PC-9 (cell line): ENCODE measurements at regions not wholly inside any gene's neighbourhood (a gene's known extent, or its start where the extent isn't known, plus 50 kb on each side); places are given as distances from the start of the nearest gene placed in this dataset.

Experiments used
- BruUV-seq: library from RNA; stranded (reverse); fragments of 400-500 nt; replicated peaks from 2 replicates; lab custom pipeline; 2021; lab: Mats Ljungman, UMichigan
- CTCF ChIA-PET: fragments of 300-600 bp; sonication (Branson Sonifier 250); formaldehyde crosslinking; loops from one replicate; lab custom pipeline; 2022; ENCODE audit warnings: antibody characterized with exemption; lab: Charles Lee
- POLR2A ChIA-PET: fragments of 300-600 bp; sonication (Branson Sonifier 250); formaldehyde crosslinking; loops from one replicate; lab custom pipeline; 2022; ENCODE audit warnings: antibody characterized with exemption; ENCODE audit not compliant: unreplicated experiment; lab: Charles Lee
- DNase-seq, 2 experiments: peaks; one replicate each; pipeline versions ENCODE4 v3.0.0 to v3.0.0-alpha.2; 2015 to 2022; ENCODE audit warnings: mixed read lengths in 1 of 2
- H2AFZ ChIP-seq: fragments of 200-600 bp; sonication (generic); 2 replicates; pipeline ENCODE4 v1.8.1; 2017; ENCODE audit warnings: antibody characterized with exemption
- H3F3A ChIP-seq: fragments of 200-600 bp; sonication (generic); 2 replicates; pipeline ENCODE4 v1.8.1; 2017; ENCODE audit warnings: antibody characterized with exemption, mild to moderate bottlenecking, low read depth; ENCODE audit not compliant: insufficient read depth
- H3K27ac ChIP-seq: fragments of 200-600 bp; sonication (generic); 2 replicates; pipeline ENCODE4 v1.6.1; 2016; ENCODE audit warnings: mixed run types
- H3K27me3 ChIP-seq: fragments of 200-600 bp; sonication (generic); 2 replicates; pipeline ENCODE4 v1.6.1; 2016; ENCODE audit warnings: low read depth, mixed run types; ENCODE audit not compliant: insufficient read depth
- H3K36me3 ChIP-seq: fragments of 200-600 bp; sonication (generic); 2 replicates; pipeline ENCODE4 v1.6.1; 2016; ENCODE audit warnings: low read depth, mixed run types
- H3K4me1 ChIP-seq: fragments of 200-600 bp; sonication (generic); replicated peaks from 2 replicates; pipeline ENCODE4 v1.6.1; 2016; ENCODE audit warnings: mixed run types; ENCODE audit not compliant: insufficient read depth
- H3K4me2 ChIP-seq: fragments of 200-600 bp; sonication (generic); 2 replicates; pipeline ENCODE4 v1.6.1; 2017; ENCODE audit warnings: mixed run types
- H3K4me3 ChIP-seq: fragments of 200-600 bp; sonication (generic); 2 replicates; pipeline ENCODE4 v1.6.1; 2016; ENCODE audit warnings: mixed run types
- H3K79me2 ChIP-seq: fragments of 200-600 bp; sonication (generic); 2 replicates; pipeline ENCODE4 v1.6.1; 2017; ENCODE audit warnings: low read depth, mixed run types
- H3K9me2 ChIP-seq: fragments of 200-600 bp; sonication (generic); 2 replicates; pipeline ENCODE4 v1.8.1; 2017; ENCODE audit warnings: mild to moderate bottlenecking; ENCODE audit not compliant: insufficient read depth
- H3K9me3 ChIP-seq: fragments of 200-600 bp; sonication (generic); 2 replicates; pipeline ENCODE4 v1.8.1; 2016; ENCODE audit warnings: low read depth; ENCODE audit not compliant: insufficient read depth
- H4K20me1 ChIP-seq: fragments of 200-600 bp; sonication (generic); 2 replicates; pipeline ENCODE4 v1.8.1; 2017; ENCODE audit not compliant: insufficient read depth
- EZH2 ChIP-seq: fragments of 200-600 bp; sonication (generic); IDR thresholded peaks from 2 replicates; pipeline ENCODE4 v1.8.0; 2017; ENCODE audit warnings: antibody characterized with exemption, low read depth
- intact Hi-C: fragments of 100-400 bp; cut with micrococcal nuclease; formaldehyde crosslinking; loops from one replicate; pipeline ENCODE4 v1.10.0; 2022; ENCODE audit not compliant: unreplicated experiment
- TF ChIP-seq, protein P1 (sequence below): fragments of 200-600 bp; sonication (generic); conservative IDR thresholded peaks from 2 replicates; pipeline ENCODE4 v1.6.1; 2017; ENCODE audit warnings: mixed run types, antibody characterized with exemption, mild to moderate bottlenecking, moderate library complexity

DNA sequence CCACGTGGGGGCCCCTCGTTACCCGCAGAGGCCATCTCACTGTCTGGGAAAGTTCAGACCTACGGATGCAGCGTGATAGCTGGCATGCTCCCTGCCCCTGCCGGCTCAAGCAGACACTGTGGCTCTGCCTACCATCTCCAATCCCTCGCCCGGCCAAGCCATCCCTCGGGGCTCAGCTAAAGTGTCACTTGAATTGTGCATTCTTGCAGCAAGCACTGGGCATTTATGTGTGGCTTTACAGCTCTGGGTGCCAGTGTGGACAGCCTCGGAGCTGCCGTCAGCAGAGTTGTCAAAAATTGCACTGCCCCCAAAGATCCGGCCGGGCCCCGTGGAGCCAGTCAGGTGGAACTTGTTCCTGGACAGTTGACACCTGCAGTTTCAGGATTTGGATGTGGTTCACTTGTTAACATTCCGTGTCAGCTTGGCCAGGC lies 75.0 kb upstream of the FGF3 start:
- Histone ChIP-seq H4K20me1 (no peaks in the 10 kb centered on the region), H3K27ac (peak overlapping the region; percentile 85), H2AFZ (no peak overlapping the region), H3K4me1 (peaks cover 71% of the 10 kb centered on the region), H3F3A (peaks cover 71% of the 10 kb centered on the region), H3K36me3 (peaks cover 10% of the 10 kb centered on the region; the same call in 1 of the 2 replicates), H3K9me2 (no peaks in the 10 kb centered on the region), H3K9me3 (peaks cover 17% of the 10 kb centered on the region), H3K4me3 (no peak overlapping the region), H3K4me2 (peak overlapping the region; percentile 63), H3K27me3 (no peaks in the 10 kb centered on the region), H3K79me2 (no peaks in the 10 kb centered on the region)
- no TSS peak for BruUV-seq
- intact Hi-C loops, result no loop called here
- TF ChIP-seq EZH2, result no peak
- TF ChIP-seq, protein P1, sequence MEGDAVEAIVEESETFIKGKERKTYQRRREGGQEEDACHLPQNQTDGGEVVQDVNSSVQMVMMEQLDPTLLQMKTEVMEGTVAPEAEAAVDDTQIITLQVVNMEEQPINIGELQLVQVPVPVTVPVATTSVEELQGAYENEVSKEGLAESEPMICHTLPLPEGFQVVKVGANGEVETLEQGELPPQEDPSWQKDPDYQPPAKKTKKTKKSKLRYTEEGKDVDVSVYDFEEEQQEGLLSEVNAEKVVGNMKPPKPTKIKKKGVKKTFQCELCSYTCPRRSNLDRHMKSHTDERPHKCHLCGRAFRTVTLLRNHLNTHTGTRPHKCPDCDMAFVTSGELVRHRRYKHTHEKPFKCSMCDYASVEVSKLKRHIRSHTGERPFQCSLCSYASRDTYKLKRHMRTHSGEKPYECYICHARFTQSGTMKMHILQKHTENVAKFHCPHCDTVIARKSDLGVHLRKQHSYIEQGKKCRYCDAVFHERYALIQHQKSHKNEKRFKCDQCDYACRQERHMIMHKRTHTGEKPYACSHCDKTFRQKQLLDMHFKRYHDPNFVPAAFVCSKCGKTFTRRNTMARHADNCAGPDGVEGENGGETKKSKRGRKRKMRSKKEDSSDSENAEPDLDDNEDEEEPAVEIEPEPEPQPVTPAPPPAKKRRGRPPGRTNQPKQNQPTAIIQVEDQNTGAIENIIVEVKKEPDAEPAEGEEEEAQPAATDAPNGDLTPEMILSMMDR, result no peak
- CTCF ChIA-PET, result no interaction called here
- DNase-seq, result no peak
- POLR2A ChIA-PET, result no interaction called here

GRCh38 chr11:69894648-69895047 lies 75.4 kb upstream of the FGF3 start:
- peak overlapping the region; percentile 85 for H3K27ac ChIP-seq
- no peaks in the 10 kb centered on the region for H4K20me1 ChIP-seq
- H3K9me3 ChIP-seq, result peaks cover 17% of the 10 kb centered on the region
- no peaks in the 10 kb centered on the region for H3K79me2 ChIP-seq
- H3K36me3 ChIP-seq, result peaks cover 10% of the 10 kb centered on the region; the same call in 1 of the 2 replicates
- H2AFZ ChIP-seq, result no peak overlapping the region
- TF ChIP-seq, protein P1, result 0 out of 2 replicates have a peak, but pooled peaks have one; percentile 22
- no peak for TF ChIP-seq EZH2
- peaks cover 74% of the 10 kb centered on the region for H3F3A ChIP-seq
- no TSS peak for BruUV-seq
- no peak overlapping the region for H3K4me3 ChIP-seq
- peaks cover 75% of the 10 kb centered on the region for H3K4me1 ChIP-seq
- CTCF ChIA-PET, result no interaction called here
- POLR2A ChIA-PET, result no interaction called here
- no peaks in the 10 kb centered on the region for H3K9me2 ChIP-seq
- DNase-seq, result peak; percentile 51 to 96
- no peaks in the 10 kb centered on the region for H3K27me3 ChIP-seq
- H3K4me2 ChIP-seq, result peak overlapping the region; percentile 63
- intact Hi-C loops, result no loop called here

DNA sequence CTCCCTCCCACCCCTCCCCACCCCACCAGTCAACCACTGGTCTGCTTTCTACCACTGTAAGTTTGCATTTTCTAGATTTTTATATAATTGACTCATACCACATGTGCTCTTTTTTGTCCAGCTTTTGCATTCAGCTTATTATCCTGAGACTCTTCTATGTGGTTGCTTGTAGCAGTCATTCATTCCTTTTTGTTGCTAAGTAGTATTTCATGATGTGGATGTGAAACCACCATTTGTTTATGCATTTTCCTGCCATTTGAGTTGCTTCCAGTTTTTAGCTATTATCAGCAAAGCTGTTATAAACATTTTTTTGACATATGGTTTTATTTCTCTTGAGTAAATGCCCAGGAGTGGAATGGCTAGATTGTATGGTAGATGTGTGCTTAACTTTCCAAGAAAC lies 77.0 kb upstream of the FGF3 start:
- no peak overlapping the region for H3K4me3 ChIP-seq
- H3K27me3 ChIP-seq, result no peaks in the 10 kb centered on the region
- no peak overlapping the region for H2AFZ ChIP-seq
- H3F3A ChIP-seq, result peaks cover 82% of the 10 kb centered on the region
- intact Hi-C loops, result no loop called here
- DNase-seq, result peak in 1 of 2 experiments; percentile 16
- no peaks in the 10 kb centered on the region for H3K79me2 ChIP-seq
- H3K9me2 ChIP-seq, result no peaks in the 10 kb centered on the region
- no TSS peak for BruUV-seq
- ChIA-PET POLR2A (no interaction called here), CTCF (no interaction called here)
- peaks cover 17% of the 10 kb centered on the region for H3K9me3 ChIP-seq
- H3K4me2 ChIP-seq, result no peak overlapping the region
- no peak overlapping the region for H3K27ac ChIP-seq
- TF ChIP-seq, protein P1, result no peak
- TF ChIP-seq EZH2, result no peak
- H3K4me1 ChIP-seq, result peaks cover 79% of the 10 kb centered on the region
- peaks cover 10% of the 10 kb centered on the region; the same call in 1 of the 2 replicates for H3K36me3 ChIP-seq
- no peaks in the 10 kb centered on the region for H4K20me1 ChIP-seq
